DMS153 treated with DMSO at 0.1 percent for 48 hours (cell line): ENCODE measurements at regions not wholly inside any gene's neighbourhood (a gene's known extent, or its start where the extent isn't known, plus 50 kb on each side); places are given as distances from the start of the nearest gene placed in this dataset.

Source experiments
- DNase-seq: peaks from one replicate; lab custom pipeline; 2025; ENCODE audit not compliant: unreplicated experiment; lab: John Stamatoyannopoulos, UW

DNA sequence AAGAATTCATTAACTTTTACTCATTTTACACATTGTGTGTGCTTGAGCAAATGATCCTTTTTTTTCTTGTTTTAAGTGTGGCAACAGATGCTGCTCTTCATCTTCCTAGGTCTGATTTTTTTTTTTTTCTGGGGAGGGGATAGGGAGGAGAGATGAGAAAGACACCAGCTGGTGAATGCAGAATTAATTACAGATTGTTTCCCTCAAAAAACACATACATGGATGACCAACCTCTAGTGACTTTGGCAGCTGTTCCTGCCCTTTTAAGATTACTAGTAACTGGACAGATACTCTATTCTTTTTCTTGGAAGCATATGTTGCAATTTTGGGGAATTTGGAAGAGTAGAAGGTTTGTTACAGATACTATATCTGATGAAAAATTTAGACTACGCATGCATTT lies 103.6 kb upstream of the MYO16 start:
- no peak for DNase-seq

GRCh38 chr13:108526286-108526685 lies 103.1 kb upstream of the MYO16 start:
- DNase-seq, result no peak

DNA sequence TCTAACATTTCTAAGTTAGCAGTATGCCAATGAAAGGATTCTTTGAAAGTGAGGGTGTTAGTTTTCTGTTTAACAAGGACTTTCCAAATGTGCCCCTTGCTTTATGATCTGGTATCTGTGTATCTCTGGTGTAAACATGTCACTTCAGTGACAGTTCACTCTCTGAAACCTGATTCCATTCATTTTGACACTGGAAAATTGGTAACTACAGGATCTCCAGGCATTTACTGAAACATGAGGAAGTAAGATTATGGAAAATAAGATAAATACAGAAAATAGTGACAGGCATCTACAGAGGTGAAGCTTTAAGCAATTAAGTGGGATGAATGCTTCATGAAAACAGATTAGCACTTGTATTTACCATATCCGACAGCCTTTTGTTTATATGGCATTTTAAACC lies 101.6 kb upstream of the MYO16 start:
- DNase-seq, result no peak

DNA sequence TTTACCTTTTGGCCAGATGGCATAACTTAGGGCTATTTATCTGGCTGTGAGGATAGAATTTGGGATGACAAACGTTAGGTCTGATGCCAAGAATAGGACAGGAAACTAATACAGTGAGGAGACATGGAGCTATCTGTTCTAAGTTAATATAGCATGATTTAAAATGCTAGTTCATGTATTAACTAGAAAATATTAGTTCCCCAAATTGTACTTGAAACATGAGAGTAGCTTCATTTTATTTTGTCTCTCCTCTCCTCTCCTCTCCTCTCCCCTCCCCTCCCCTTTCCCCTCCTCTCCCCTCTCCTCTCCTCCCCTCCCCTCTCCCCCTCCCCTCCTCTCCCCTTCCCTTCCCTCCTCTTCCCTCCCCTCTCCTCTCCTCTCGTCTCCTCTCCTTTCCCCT lies 101.1 kb upstream of the MYO16 start:
- no peak for DNase-seq

GRCh38 chr13:108533842-108534241 lies 95.6 kb upstream of the MYO16 start:
- DNase-seq, result no peak

- no peak for DNase-seq
Observed at GRCh38 chr13:108534728-108535127, 94.7 kb upstream of the MYO16 start.

DNA sequence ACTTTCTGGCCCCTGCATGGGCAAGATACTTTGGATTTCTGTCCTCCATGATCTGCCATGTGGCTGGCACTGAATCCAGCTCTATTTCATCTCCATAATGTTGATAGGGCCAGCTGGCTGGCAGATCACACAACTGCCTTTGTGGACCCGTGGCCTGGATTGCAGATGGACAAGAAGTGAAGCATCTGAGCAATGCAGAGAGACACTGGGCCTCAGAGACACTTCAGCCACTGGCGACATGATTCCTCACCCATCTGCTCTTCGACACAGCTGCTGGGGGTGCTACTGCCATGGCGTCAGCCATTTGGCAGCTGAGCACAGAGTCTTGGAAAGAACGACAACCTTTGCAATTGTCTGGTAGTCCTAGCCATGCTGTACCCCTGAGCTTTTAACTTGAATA lies 79.5 kb upstream of the MYO16 start:
- no peak for DNase-seq

- DNase-seq, result no peak
Observed at GRCh38 chr13:108551674-108552073, 77.7 kb upstream of the MYO16 start.

DNA sequence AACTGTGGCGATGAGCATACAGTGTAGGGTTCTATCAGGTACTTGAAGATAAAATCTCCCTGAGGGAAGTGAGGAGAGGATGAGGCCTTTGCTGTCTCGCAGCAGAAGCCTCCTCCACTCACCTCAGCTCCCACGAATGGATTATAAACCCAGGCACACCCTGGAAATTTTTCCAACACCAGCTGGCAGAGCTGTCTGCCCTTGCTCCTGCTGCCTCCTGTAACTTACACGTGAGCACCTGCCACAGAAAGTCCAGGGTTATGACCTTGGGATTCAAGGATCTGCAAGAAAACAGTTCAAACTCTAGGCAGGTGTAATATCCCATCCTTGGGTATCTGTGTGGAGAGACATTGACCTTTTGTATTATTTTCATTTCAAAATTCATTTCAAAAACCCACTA lies 70.9 kb upstream of the MYO16 start:
- DNase-seq, result no peak

GRCh38 chr13:108560093-108560492 lies 69.3 kb upstream of the MYO16 start:
- peak; percentile 63 for DNase-seq

- peak; percentile 47 for DNase-seq
Observed at GRCh38 chr13:108561149-108561548, 68.3 kb upstream of the MYO16 start.

- no peak for DNase-seq
Observed at GRCh38 chr13:108566413-108567170, 62.8 kb upstream of the MYO16 start.

DNA sequence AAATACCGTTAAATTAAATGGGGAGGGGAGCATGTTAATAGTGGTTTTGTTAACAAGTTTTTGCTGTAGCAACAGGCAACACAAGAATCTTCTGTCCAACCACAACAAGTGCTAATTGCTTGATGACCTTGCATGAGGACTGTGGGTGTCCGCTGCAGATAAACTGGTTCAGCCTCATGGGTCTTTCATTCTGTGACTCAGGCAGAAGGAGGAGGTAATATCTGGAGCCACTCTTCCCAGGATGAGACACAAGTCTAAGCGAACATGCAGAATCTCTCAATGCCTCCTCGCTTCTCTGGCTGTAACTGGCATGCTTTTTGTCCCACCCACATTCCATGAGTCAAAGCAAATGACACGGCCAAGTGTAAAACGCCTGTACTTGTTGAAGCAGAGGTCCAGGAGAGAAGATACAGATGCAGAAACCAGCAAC lies 56.6 kb upstream of the MYO16 start:
- no peak for DNase-seq

DNA sequence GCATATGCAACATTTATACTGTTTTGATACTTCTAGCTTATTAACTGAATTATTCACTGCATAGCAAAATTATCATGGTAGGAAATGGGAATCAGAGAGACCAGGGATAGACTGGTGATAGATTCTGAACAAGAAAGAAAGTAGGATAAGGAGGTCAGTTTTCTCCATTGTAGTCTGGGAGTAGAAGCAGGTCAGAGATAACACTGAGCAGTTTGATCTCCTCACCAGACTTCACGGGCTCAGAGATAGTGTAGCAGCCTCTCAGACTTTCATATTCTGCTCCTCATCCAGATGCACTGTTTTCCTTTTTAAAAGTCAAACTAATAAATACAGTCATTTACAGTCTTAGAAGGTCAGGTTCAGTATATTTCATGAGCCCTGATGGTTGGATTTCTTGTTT lies 56.0 kb upstream of the MYO16 start:
- no peak for DNase-seq

DNA sequence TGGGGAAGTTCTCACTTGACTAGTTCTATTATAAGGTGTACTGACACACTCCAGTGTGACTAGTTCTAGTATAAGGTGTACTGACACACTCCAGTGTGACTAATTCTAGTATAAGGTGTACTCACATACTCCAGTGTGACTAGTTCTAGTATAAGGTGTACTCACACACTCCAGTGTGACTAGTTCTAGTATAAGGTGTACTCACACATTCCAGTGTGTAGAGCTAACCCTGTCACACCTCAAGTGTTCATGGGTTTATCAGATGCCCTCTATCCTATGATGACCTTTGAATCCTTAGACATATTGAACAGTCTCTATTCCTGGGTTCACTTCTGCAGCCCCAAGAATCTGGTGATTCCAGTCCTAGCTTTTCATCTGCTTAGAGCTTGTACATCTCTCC lies 54.6 kb upstream of the MYO16 start:
- DNase-seq, result no peak

- DNase-seq, result no peak
Observed at GRCh38 chr13:108575430-108575829, 54.0 kb upstream of the MYO16 start.
